Body of pancreas (tissue), 4 donors: ENCODE measurements at regions not wholly inside any gene's neighbourhood (a gene's known extent, or its start where the extent isn't known, plus 50 kb on each side); places are given as distances from the start of the nearest gene placed in this dataset.

Experiments used
- POLR2A ChIP-seq, 3 donors: fragments of 450-650 bp; IDR thresholded peaks; one replicate each; pipeline ENCODE4 v1.6.1; 2016; ENCODE audit warnings: antibody characterized with exemption in 3 of 3, mild to moderate bottlenecking in 2 of 3
- TF ChIP-seq, protein P1 (sequence below), 7 experiments: fragments of 450-650 bp in 4 of 7; fragments of 200-600 bp in 3 of 7; sonication (generic) in 3 of 7; IDR thresholded peaks; one replicate each; pipeline ENCODE4 v1.5.1; 2016 to 2019; ENCODE audit warnings: antibody characterized with exemption in 7 of 7

DNA sequence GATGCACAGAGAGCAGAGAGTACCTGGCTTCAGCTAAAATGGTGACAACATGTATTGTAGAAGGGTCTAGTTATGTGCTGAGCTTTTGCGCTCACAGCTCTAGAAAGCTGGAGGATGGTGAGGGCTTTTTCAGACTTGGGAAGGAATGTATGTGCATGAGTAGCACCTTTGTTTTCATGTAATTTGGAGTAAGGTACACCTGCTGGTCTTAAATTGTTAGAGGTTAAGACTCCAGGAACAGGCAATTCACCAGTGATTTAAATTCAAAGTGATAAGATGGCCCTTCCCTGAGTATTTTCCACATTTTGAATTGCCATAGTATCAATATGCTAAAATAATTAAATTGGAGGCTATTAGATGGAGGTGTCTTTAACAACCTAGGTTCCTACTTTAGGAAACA lies 436.4 kb upstream of the GOLIM4 start:
- TF ChIP-seq, protein P1, sequence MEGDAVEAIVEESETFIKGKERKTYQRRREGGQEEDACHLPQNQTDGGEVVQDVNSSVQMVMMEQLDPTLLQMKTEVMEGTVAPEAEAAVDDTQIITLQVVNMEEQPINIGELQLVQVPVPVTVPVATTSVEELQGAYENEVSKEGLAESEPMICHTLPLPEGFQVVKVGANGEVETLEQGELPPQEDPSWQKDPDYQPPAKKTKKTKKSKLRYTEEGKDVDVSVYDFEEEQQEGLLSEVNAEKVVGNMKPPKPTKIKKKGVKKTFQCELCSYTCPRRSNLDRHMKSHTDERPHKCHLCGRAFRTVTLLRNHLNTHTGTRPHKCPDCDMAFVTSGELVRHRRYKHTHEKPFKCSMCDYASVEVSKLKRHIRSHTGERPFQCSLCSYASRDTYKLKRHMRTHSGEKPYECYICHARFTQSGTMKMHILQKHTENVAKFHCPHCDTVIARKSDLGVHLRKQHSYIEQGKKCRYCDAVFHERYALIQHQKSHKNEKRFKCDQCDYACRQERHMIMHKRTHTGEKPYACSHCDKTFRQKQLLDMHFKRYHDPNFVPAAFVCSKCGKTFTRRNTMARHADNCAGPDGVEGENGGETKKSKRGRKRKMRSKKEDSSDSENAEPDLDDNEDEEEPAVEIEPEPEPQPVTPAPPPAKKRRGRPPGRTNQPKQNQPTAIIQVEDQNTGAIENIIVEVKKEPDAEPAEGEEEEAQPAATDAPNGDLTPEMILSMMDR (IDR thresholded peaks at IDR 0.05) = no peak
- TF ChIP-seq POLR2A (IDR thresholded peaks at IDR 0.05) = no peak
